MCF 10A (cell line): ENCODE measurements at regions not wholly inside any gene's neighbourhood (a gene's known extent, or its start where the extent isn't known, plus 50 kb on each side); places are given as distances from the start of the nearest gene placed in this dataset.

Source experiments
- BruUV-seq: library from RNA; stranded (reverse); fragments of 400-500 nt; replicated peaks from 2 replicates; lab custom pipeline; 2021; lab: Mats Ljungman, UMichigan
- CTCF ChIA-PET: fragments of 300-600 bp; sonication (Branson Sonifier 250); formaldehyde crosslinking; extraction: SDS; loops from one replicate; lab custom pipeline; 2021; ENCODE audit warnings: antibody characterized with exemption, inconsistent platforms; lab: Yijun Ruan, JAX
- POLR2A ChIA-PET: fragments of 300-600, 350-650 bp; sonication (Branson Sonifier 250); formaldehyde crosslinking; extraction: SDS; loops from one replicate; lab custom pipeline; 2020; ENCODE audit warnings: antibody characterized with exemption, inconsistent platforms; lab: Yijun Ruan, JAX
- DNase-seq: peaks from one replicate; pipeline ENCODE4 v3.0.0-alpha.2; 2018; ENCODE audit not compliant: unreplicated experiment
- H3K27ac Mint-ChIP-seq: one replicate; pipeline ENCODE4 v1.8.0; 2022; ENCODE audit warnings: mild to moderate bottlenecking, low read depth, mixed read lengths; ENCODE audit not compliant: unreplicated experiment
- H3K27me3 Mint-ChIP-seq: one replicate; pipeline ENCODE4 v1.8.0; 2022; ENCODE audit warnings: mixed read lengths; ENCODE audit not compliant: insufficient read depth, unreplicated experiment
- H3K36me3 Mint-ChIP-seq: one replicate; pipeline ENCODE4 v1.8.0; 2022; ENCODE audit warnings: mild to moderate bottlenecking, moderate library complexity, mixed read lengths; ENCODE audit not compliant: insufficient read depth, unreplicated experiment
- H3K4me1 Mint-ChIP-seq: one replicate; pipeline ENCODE4 v1.8.0; 2022; ENCODE audit warnings: mixed read lengths; ENCODE audit not compliant: insufficient read depth, unreplicated experiment
- H3K4me3 Mint-ChIP-seq: one replicate; pipeline ENCODE4 v1.8.0; 2022; ENCODE audit warnings: mild to moderate bottlenecking, moderate library complexity, mixed read lengths; ENCODE audit not compliant: unreplicated experiment
- H3K9me3 Mint-ChIP-seq: one replicate; pipeline ENCODE4 v1.8.0; 2022; ENCODE audit warnings: mixed read lengths; ENCODE audit not compliant: unreplicated experiment
- intact Hi-C: fragments of 100-400 bp; cut with micrococcal nuclease; formaldehyde crosslinking; loops from 2 replicates; pipeline ENCODE4 v1.14.1; 2022
- TF ChIP-seq, protein P1 (sequence below): fragments of 200-600 bp; IDR thresholded peaks from one replicate; pipeline ENCODE4 v1.8.0; 2022; ENCODE audit warnings: antibody characterized with exemption, mild to moderate bottlenecking; ENCODE audit not compliant: unreplicated experiment

DNA sequence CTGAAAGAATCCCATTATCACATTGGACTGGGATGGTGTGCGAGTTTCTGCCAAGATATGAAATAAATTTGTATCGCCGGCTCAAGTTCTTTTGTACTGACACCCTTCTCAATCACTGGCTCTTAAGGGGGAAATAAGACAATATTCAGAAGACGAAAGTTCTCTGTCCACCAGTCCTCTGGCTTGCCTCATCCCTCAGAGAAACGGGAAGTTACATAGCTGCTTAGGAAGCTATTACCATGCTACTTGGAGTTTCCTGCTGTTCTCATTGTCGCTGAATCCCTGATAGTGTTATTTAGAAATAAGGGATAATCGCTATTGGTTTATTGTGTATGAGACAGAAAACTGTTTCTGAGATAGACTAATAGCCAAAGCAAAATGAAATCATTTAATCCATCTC lies 205.0 kb upstream of the ZNF521 start:
- ChIA-PET POLR2A (no interaction called here), CTCF (no interaction called here)
- H3K4me3 Mint-ChIP-seq: no peak overlapping the region
- H3K4me1 Mint-ChIP-seq: no peaks in the 10 kb centered on the region
- TF ChIP-seq, protein P1, sequence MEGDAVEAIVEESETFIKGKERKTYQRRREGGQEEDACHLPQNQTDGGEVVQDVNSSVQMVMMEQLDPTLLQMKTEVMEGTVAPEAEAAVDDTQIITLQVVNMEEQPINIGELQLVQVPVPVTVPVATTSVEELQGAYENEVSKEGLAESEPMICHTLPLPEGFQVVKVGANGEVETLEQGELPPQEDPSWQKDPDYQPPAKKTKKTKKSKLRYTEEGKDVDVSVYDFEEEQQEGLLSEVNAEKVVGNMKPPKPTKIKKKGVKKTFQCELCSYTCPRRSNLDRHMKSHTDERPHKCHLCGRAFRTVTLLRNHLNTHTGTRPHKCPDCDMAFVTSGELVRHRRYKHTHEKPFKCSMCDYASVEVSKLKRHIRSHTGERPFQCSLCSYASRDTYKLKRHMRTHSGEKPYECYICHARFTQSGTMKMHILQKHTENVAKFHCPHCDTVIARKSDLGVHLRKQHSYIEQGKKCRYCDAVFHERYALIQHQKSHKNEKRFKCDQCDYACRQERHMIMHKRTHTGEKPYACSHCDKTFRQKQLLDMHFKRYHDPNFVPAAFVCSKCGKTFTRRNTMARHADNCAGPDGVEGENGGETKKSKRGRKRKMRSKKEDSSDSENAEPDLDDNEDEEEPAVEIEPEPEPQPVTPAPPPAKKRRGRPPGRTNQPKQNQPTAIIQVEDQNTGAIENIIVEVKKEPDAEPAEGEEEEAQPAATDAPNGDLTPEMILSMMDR: no peak
- peaks cover 29% of the 10 kb centered on the region for H3K9me3 Mint-ChIP-seq
- H3K36me3 Mint-ChIP-seq: no peaks in the 10 kb centered on the region
- no TSS peak for BruUV-seq
- no peak overlapping the region for H3K27ac Mint-ChIP-seq
- no peak for DNase-seq
- intact Hi-C loops: no loop called here
- no peaks in the 10 kb centered on the region for H3K27me3 Mint-ChIP-seq

DNA sequence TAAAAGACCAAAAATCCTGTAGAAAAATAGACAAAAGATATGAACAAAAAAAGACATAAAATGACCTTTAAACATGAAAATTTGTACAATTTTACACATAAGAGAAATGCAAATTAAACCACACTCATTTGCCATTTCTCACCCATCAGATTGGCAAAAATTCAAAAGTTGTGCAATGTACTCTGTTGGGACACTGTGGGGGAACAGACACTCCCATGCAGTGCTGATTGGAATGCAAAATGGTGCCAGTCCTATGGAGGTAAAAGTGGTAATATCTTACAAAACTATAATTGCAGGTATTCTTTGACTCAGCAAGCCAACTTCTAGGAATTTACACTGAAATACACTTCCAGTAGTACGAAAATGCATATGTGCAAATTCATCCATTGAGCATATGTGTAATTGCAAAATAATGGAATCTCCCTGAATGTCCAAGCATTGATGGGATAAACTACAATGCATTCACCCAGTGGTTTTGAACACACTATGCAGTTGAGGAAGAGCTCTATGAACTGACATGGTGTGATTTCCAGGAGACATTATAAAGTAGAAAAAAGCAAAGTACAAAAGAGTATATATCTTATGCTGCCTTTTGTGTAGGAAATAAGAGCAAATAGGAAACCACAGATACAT lies 201.8 kb upstream of the ZNF521 start:
- Mint-ChIP-seq H3K27ac (no peak overlapping the region), H3K27me3 (no peaks in the 10 kb centered on the region), H3K36me3 (no peaks in the 10 kb centered on the region), H3K4me3 (no peak overlapping the region), H3K9me3 (peaks cover 20% of the 10 kb centered on the region), H3K4me1 (no peaks in the 10 kb centered on the region)
- no TSS peak for BruUV-seq
- peak; percentile 4 for DNase-seq
- TF ChIP-seq, protein P1: no peak
- ChIA-PET POLR2A (no interaction called here), CTCF (interaction anchor here (0.5 to 1.0 kb wide), 2 partner anchors 342 to 354 kb away, joined by 3 read pairs; no protein-coding TSS in a partner anchor)
- intact Hi-C loops: no loop called here

- no peak for DNase-seq
- TF ChIP-seq, protein P1: no peak
- intact Hi-C loops: no loop called here
- Mint-ChIP-seq H3K36me3 (peaks cover 4% of the 10 kb centered on the region), H3K27ac (no peak overlapping the region), H3K9me3 (peaks cover 15% of the 10 kb centered on the region), H3K4me1 (no peaks in the 10 kb centered on the region), H3K27me3 (no peaks in the 10 kb centered on the region), H3K4me3 (no peak overlapping the region)
- POLR2A ChIA-PET: no interaction called here
- BruUV-seq: no TSS peak
- CTCF ChIA-PET: no interaction called here
Measured at GRCh38 chr18:25544546-25545287, 192.8 kb upstream of the ZNF521 start.

GRCh38 chr18:25538175-25538922 lies 186.4 kb upstream of the ZNF521 start:
- CTCF ChIA-PET: interaction anchor here (0.7 kb wide), 1 partner anchor 995 kb away, joined by 3 read pairs; no protein-coding TSS in a partner anchor
- Mint-ChIP-seq H3K36me3 (peaks cover 2% of the 10 kb centered on the region), H3K4me1 (no peaks in the 10 kb centered on the region), H3K9me3 (peaks cover 11% of the 10 kb centered on the region), H3K27me3 (no peaks in the 10 kb centered on the region), H3K27ac (no peak overlapping the region), H3K4me3 (no peak overlapping the region)
- POLR2A ChIA-PET: no interaction called here
- BruUV-seq: no TSS peak
- intact Hi-C loops: no loop called here
- TF ChIP-seq, protein P1: no peak
- no peak for DNase-seq
